GM21576 (cell line): ENCODE measurements at regions not wholly inside any gene's neighbourhood (a gene's known extent, or its start where the extent isn't known, plus 50 kb on each side); places are given as distances from the start of the nearest gene placed in this dataset.

Source experiments
- ATAC-seq: cut with Tn5 transposase; IDR thresholded peaks from one replicate; pipeline ENCODE4 v1.9.1; 2021; ENCODE audit warnings: mild to moderate bottlenecking, moderate library complexity; ENCODE audit not compliant: unreplicated experiment

GRCh38 chr17:77726549-77727006 is 231.9 kb upstream of the TNRC6C start:
- no peak for ATAC-seq

- no peak for ATAC-seq
Measured at GRCh38 chr17:77727037-77727615, 231.4 kb upstream of the TNRC6C start.

- no peak for ATAC-seq
Measured at GRCh38 chr17:77728474-77728795, 230.1 kb upstream of the TNRC6C start.

- ATAC-seq, result no peak
Measured at GRCh38 chr17:77728871-77729270, 229.6 kb upstream of the TNRC6C start.

GRCh38 chr17:77729587-77729986 is 228.9 kb upstream of the TNRC6C start:
- ATAC-seq, result no peak

- no peak for ATAC-seq
Measured at GRCh38 chr17:77730376-77730775, 228.1 kb upstream of the TNRC6C start.

- ATAC-seq, result no peak
Measured at GRCh38 chr17:77733576-77734296, 224.8 kb upstream of the TNRC6C start.

- ATAC-seq, result no peak
Measured at GRCh38 chr17:77734371-77735080, 224.0 kb upstream of the TNRC6C start.

GRCh38 chr17:77735081-77735565 is 223.4 kb upstream of the TNRC6C start:
- no peak for ATAC-seq

- no peak for ATAC-seq
Measured at GRCh38 chr17:77735566-77736198, 222.8 kb upstream of the TNRC6C start.

GRCh38 chr17:77736199-77736585 is 222.3 kb upstream of the TNRC6C start:
- ATAC-seq, result no peak

GRCh38 chr17:77736721-77737120 is 221.8 kb upstream of the TNRC6C start:
- ATAC-seq, result no peak

GRCh38 chr17:77737442-77738265 is 220.8 kb upstream of the TNRC6C start:
- ATAC-seq, result no peak

GRCh38 chr17:77738751-77739531 is 219.6 kb upstream of the TNRC6C start:
- ATAC-seq, result no peak

- no peak for ATAC-seq
Measured at GRCh38 chr17:77740481-77740880, 218.0 kb upstream of the TNRC6C start.

GRCh38 chr17:77741109-77741508 is 217.4 kb upstream of the TNRC6C start:
- ATAC-seq, result no peak

- no peak for ATAC-seq
Measured at GRCh38 chr17:77742579-77742978, 215.9 kb upstream of the TNRC6C start.

- ATAC-seq, result no peak
Measured at GRCh38 chr17:77744066-77744988, 214.2 kb upstream of the TNRC6C start.

GRCh38 chr17:77745702-77746101 is 212.8 kb upstream of the TNRC6C start:
- no peak for ATAC-seq
